ENCODE measurements at regions not wholly inside any gene's neighbourhood (a gene's known extent, or its start where the extent isn't known, plus 50 kb on each side); places are given as distances from the start of the nearest gene placed in this dataset.

- no peak for DNase-seq (ENCODE audit: low read depth in 1 of 2, low spot score in 1 of 2)
Observed at GRCh38 chr16:88315543-88316105, 67.1 kb upstream of the ZNF469 start.

GRCh38 chr16:88316151-88316550 lies 66.6 kb upstream of the ZNF469 start:
- no peak for DNase-seq (ENCODE audit: low read depth in 1 of 2, low spot score in 1 of 2)

- no peak for DNase-seq (ENCODE audit: low read depth in 1 of 2, low spot score in 1 of 2)
Observed at GRCh38 chr16:88316941-88317612, 65.7 kb upstream of the ZNF469 start.

- DNase-seq (ENCODE audit: low read depth in 1 of 2, low spot score in 1 of 2) = no peak
Observed at GRCh38 chr16:88317613-88317965, 65.2 kb upstream of the ZNF469 start.

- no peak for DNase-seq (ENCODE audit: low read depth in 1 of 2, low spot score in 1 of 2)
Observed at GRCh38 chr16:88318051-88318450, 64.7 kb upstream of the ZNF469 start.

GRCh38 chr16:88318521-88318920 lies 64.2 kb upstream of the ZNF469 start:
- no peak for DNase-seq (ENCODE audit: low read depth in 1 of 2, low spot score in 1 of 2)

GRCh38 chr16:88319116-88319965 lies 63.4 kb upstream of the ZNF469 start:
- no peak for DNase-seq (ENCODE audit: low read depth in 1 of 2, low spot score in 1 of 2)

GRCh38 chr16:88320947-88321634 lies 61.7 kb upstream of the ZNF469 start:
- no peak for DNase-seq (ENCODE audit: low read depth in 1 of 2, low spot score in 1 of 2)

GRCh38 chr16:88321635-88322499 lies 60.9 kb upstream of the ZNF469 start:
- no peak for DNase-seq (ENCODE audit: low read depth in 1 of 2, low spot score in 1 of 2)

- no peak for DNase-seq (ENCODE audit: low read depth in 1 of 2, low spot score in 1 of 2)
Observed at GRCh38 chr16:88322500-88322970, 60.2 kb upstream of the ZNF469 start.

GRCh38 chr16:88323041-88323440 lies 59.7 kb upstream of the ZNF469 start:
- no peak for DNase-seq (ENCODE audit: low read depth in 1 of 2, low spot score in 1 of 2)

GRCh38 chr16:88323546-88324330 lies 59.0 kb upstream of the ZNF469 start:
- no peak for DNase-seq (ENCODE audit: low read depth in 1 of 2, low spot score in 1 of 2)

GRCh38 chr16:88325087-88325750 lies 57.5 kb upstream of the ZNF469 start:
- DNase-seq (ENCODE audit: low read depth in 1 of 2, low spot score in 1 of 2) = no peak

- no peak for DNase-seq (ENCODE audit: low read depth in 1 of 2, low spot score in 1 of 2)
Observed at GRCh38 chr16:88325976-88326375, 56.8 kb upstream of the ZNF469 start.

- no peak for DNase-seq (ENCODE audit: low read depth in 1 of 2, low spot score in 1 of 2)
Observed at GRCh38 chr16:88326611-88327485, 55.9 kb upstream of the ZNF469 start.

- DNase-seq (ENCODE audit: low read depth in 1 of 2, low spot score in 1 of 2) = no peak
Observed at GRCh38 chr16:88327561-88328312, 55.0 kb upstream of the ZNF469 start.

GRCh38 chr16:88328313-88328980 lies 54.3 kb upstream of the ZNF469 start:
- DNase-seq (ENCODE audit: low read depth in 1 of 2, low spot score in 1 of 2) = no peak
